ENCODE measurements at regions not wholly inside any gene's neighbourhood (a gene's known extent, or its start where the extent isn't known, plus 50 kb on each side); places are given as distances from the start of the nearest gene placed in this dataset.

DNA sequence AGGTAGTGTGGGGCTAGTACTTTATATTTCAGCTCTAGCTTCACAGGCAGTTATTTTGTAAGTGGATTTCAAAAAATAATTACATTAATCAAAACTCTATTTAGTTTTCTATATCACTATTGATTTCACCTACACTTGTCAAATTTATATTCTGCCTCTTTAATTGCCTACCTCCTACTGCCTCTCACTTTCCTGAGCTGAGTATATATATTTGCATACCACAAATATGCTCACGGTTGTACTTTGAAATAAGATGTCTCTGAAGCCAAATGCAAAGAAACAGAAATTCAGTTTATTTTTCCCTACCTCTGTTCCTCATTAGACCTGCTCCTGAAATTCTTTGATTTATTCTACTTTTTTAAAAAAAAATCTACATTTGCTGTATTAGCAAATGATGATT lies 309.3 kb upstream of the TGFBR2 start:
- no peak for TF ChIP-seq EZH2phosphoT487 (IDR thresholded peaks at IDR 0.05; ENCODE audit: unreplicated experiment)
- TF ChIP-seq EZH2 (IDR thresholded peaks at IDR 0.05; ENCODE audit: low read depth, unreplicated experiment), result no peak
- TF ChIP-seq, protein P1, sequence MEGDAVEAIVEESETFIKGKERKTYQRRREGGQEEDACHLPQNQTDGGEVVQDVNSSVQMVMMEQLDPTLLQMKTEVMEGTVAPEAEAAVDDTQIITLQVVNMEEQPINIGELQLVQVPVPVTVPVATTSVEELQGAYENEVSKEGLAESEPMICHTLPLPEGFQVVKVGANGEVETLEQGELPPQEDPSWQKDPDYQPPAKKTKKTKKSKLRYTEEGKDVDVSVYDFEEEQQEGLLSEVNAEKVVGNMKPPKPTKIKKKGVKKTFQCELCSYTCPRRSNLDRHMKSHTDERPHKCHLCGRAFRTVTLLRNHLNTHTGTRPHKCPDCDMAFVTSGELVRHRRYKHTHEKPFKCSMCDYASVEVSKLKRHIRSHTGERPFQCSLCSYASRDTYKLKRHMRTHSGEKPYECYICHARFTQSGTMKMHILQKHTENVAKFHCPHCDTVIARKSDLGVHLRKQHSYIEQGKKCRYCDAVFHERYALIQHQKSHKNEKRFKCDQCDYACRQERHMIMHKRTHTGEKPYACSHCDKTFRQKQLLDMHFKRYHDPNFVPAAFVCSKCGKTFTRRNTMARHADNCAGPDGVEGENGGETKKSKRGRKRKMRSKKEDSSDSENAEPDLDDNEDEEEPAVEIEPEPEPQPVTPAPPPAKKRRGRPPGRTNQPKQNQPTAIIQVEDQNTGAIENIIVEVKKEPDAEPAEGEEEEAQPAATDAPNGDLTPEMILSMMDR (conservative IDR thresholded peaks at IDR 0.05; ENCODE audit: low read depth in 2 of 2), result no peak
- no peak for TF ChIP-seq ZNF114 (CRISPR knock-in tag; IDR thresholded peaks at IDR 0.05)
- TF ChIP-seq, protein P2, sequence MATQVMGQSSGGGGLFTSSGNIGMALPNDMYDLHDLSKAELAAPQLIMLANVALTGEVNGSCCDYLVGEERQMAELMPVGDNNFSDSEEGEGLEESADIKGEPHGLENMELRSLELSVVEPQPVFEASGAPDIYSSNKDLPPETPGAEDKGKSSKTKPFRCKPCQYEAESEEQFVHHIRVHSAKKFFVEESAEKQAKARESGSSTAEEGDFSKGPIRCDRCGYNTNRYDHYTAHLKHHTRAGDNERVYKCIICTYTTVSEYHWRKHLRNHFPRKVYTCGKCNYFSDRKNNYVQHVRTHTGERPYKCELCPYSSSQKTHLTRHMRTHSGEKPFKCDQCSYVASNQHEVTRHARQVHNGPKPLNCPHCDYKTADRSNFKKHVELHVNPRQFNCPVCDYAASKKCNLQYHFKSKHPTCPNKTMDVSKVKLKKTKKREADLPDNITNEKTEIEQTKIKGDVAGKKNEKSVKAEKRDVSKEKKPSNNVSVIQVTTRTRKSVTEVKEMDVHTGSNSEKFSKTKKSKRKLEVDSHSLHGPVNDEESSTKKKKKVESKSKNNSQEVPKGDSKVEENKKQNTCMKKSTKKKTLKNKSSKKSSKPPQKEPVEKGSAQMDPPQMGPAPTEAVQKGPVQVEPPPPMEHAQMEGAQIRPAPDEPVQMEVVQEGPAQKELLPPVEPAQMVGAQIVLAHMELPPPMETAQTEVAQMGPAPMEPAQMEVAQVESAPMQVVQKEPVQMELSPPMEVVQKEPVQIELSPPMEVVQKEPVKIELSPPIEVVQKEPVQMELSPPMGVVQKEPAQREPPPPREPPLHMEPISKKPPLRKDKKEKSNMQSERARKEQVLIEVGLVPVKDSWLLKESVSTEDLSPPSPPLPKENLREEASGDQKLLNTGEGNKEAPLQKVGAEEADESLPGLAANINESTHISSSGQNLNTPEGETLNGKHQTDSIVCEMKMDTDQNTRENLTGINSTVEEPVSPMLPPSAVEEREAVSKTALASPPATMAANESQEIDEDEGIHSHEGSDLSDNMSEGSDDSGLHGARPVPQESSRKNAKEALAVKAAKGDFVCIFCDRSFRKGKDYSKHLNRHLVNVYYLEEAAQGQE (IDR thresholded peaks at IDR 0.05; ENCODE audit: unreplicated experiment), result no peak

Measured in GM23338 (cell line).